ENCODE measurements at regions not wholly inside any gene's neighbourhood (a gene's known extent, or its start where the extent isn't known, plus 50 kb on each side); places are given as distances from the start of the nearest gene placed in this dataset.

- TF ChIP-seq CTCF (conservative IDR thresholded peaks at IDR 0.05) = no peak
- TF ChIP-seq EZH2 (IDR thresholded peaks at IDR 0.05; ENCODE audit: low read depth) = no peak
Observed at GRCh38 chr4:52244103-52244775, 193.1 kb downstream of the SPATA18 start.

Measured in PC-9 (cell line).